ENCODE measurements at regions not wholly inside any gene's neighbourhood (a gene's known extent, or its start where the extent isn't known, plus 50 kb on each side); places are given as distances from the start of the nearest gene placed in this dataset.

- TF ChIP-seq JUNB (IDR thresholded peaks at IDR 0.05) (no peak), MTA3 (IDR thresholded peaks at IDR 0.05; ENCODE audit: borderline replicate concordance, low read length) (no peak), ESRRA (IDR thresholded peaks at IDR 0.05; ENCODE audit: low read length) (no peak)
These were observed 66.7 kb upstream of the ADRA1B start (continued) for GRCh38 chr5:159849437-159850083.

DNA sequence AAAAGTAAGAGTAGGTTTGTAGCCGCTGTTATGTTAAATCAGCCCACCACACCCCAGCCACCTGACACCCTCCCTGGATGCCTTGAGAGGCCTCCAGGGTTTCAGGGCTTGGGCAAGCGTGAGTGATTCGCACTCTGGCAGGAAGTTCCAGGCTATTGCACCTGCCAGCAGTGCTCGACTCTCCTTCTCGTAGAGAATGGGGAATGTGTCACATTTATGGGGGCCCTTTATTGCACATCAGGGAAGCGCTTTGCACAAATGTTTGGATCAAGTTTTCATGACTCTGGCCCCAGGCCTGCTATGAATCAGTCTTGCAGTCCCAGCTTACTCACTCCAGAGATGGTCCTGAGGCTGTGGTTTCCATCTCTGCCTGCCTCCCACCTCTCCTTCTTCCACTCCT, 66.1 kb upstream of the ADRA1B start:
- ChIA-PET SMC1A (ENCODE audit: uncharacterized antibody, unreplicated experiment) (no interaction called here), POLR2A (no interaction called here), CTCF (interaction anchor here (0.9 kb wide), 1 partner anchor 317 kb away, joined by 3 read pairs; no protein-coding TSS in a partner anchor), RAD21 (ENCODE audit: unreplicated experiment) (no interaction called here)
- BruUV-seq (replicated peaks) = no TSS peak
- ATAC-seq = no peak
- Histone ChIP-seq H3K36me3 (ENCODE audit: control insufficient read depth in 2 of 2, insufficient read depth in 2 of 2, low read length in 1 of 2) (no peaks in the 10 kb centered on the region), H4K20me1 (ENCODE audit: control insufficient read depth, insufficient read depth) (no peaks in the 10 kb centered on the region), H3K4me1 (ENCODE audit: control insufficient read depth, insufficient read depth, low read length) (no peaks in the 10 kb centered on the region), H3K9me3 (replicated peaks; ENCODE audit: control insufficient read depth, insufficient read depth, low read length) (no peaks in the 10 kb centered on the region), H2AFZ (ENCODE audit: control insufficient read depth, low read depth, low read length) (no peak overlapping the region), H3K79me2 (ENCODE audit: control insufficient read depth, insufficient read depth, low read length) (no peaks in the 10 kb centered on the region), H3K4me3 (no peak overlapping the region), H3K4me2 (ENCODE audit: control insufficient read depth, insufficient read depth) (no peak overlapping the region), H3K27ac (ENCODE audit: control insufficient read depth, insufficient read depth) (no peak overlapping the region), H3K9ac (ENCODE audit: control insufficient read depth, insufficient read depth, low read length) (no peak overlapping the region), H3K27me3 (replicated peaks in 1 of 2; ENCODE audit: control insufficient read depth in 2 of 2, insufficient read depth in 2 of 2, low read length in 1 of 2) (no peaks in the 10 kb centered on the region)
- in situ Hi-C loops (cut with MboI) (no loop called here), intact Hi-C loops (cut with micrococcal nuclease; ENCODE audit: unreplicated experiment) (no loop called here)
- FAIRE-seq = no peak
- WGBS (ENCODE audit: insufficient coverage, insufficient replicate concordance, low lambda C conversion rate, missing lambda C conversion rate) = 38% methylated on average over 6 of the region's 6 CpGs
- DNase-seq (ENCODE audit: low read depth, low spot score) = no peak
- TF ChIP-seq CHD1 (IDR thresholded peaks at IDR 0.05; ENCODE audit: low read depth, low read length) (no peak), NRF1 (conservative IDR thresholded peaks at IDR 0.05; ENCODE audit: low read depth, low read length) (no peak), CREB1 (IDR thresholded peaks at IDR 0.05; ENCODE audit: low read depth) (no peak), TBL1XR1 (IDR thresholded peaks at IDR 0.05; ENCODE audit: low read depth, low read length) (no peak), ZNF622 (IDR thresholded peaks at IDR 0.05) (no peak), RB1 (IDR thresholded peaks at IDR 0.05; ENCODE audit: borderline replicate concordance) (no peak), SIN3A (IDR thresholded peaks at IDR 0.05; ENCODE audit: low read depth, low read length) (no peak), ZNF24 (IDR thresholded peaks at IDR 0.05) (no peak), POLR2A (IDR thresholded peaks at IDR 0.05; ENCODE audit: low read depth, low read length) (no peak), HCFC1 (IDR thresholded peaks at IDR 0.05; ENCODE audit: low read length) (no peak), ZBTB4 (CRISPR knock-in tag; IDR thresholded peaks at IDR 0.05) (no peak), SREBF1 (IDR thresholded peaks at IDR 0.05; ENCODE audit: low read length) (no peak), GABPA (IDR thresholded peaks at IDR 0.05; ENCODE audit: low read depth) (no peak), SUPT20H (IDR thresholded peaks at IDR 0.05; ENCODE audit: borderline replicate concordance, control insufficient read depth, low read depth, low read length) (no peak), CEBPB (IDR thresholded peaks at IDR 0.05; ENCODE audit: borderline replicate concordance in 1 of 2, low read depth in 2 of 2, low read length in 2 of 2) (no peak)
- TF ChIP-seq, protein P1, sequence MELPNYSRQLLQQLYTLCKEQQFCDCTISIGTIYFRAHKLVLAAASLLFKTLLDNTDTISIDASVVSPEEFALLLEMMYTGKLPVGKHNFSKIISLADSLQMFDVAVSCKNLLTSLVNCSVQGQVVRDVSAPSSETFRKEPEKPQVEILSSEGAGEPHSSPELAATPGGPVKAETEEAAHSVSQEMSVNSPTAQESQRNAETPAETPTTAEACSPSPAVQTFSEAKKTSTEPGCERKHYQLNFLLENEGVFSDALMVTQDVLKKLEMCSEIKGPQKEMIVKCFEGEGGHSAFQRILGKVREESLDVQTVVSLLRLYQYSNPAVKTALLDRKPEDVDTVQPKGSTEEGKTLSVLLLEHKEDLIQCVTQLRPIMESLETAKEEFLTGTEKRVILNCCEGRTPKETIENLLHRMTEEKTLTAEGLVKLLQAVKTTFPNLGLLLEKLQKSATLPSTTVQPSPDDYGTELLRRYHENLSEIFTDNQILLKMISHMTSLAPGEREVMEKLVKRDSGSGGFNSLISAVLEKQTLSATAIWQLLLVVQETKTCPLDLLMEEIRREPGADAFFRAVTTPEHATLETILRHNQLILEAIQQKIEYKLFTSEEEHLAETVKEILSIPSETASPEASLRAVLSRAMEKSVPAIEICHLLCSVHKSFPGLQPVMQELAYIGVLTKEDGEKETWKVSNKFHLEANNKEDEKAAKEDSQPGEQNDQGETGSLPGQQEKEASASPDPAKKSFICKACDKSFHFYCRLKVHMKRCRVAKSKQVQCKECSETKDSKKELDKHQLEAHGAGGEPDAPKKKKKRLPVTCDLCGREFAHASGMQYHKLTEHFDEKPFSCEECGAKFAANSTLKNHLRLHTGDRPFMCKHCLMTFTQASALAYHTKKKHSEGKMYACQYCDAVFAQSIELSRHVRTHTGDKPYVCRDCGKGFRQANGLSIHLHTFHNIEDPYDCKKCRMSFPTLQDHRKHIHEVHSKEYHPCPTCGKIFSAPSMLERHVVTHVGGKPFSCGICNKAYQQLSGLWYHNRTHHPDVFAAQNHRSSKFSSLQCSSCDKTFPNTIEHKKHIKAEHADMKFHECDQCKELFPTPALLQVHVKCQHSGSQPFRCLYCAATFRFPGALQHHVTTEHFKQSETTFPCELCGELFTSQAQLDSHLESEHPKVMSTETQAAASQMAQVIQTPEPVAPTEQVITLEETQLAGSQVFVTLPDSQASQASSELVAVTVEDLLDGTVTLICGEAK (IDR thresholded peaks at IDR 0.05; ENCODE audit: borderline replicate concordance) = no peak

Data from GM12878 (cell line).